ENCODE measurements at regions not wholly inside any gene's neighbourhood (a gene's known extent, or its start where the extent isn't known, plus 50 kb on each side); places are given as distances from the start of the nearest gene placed in this dataset.

GRCh38 chr10:125299461-125299860 lies 139.1 kb upstream of the CTBP2 start:
- CTCF ChIA-PET = no interaction called here
- TF ChIP-seq CTCF (conservative IDR thresholded peaks at IDR 0.05; ENCODE audit: low read depth) = no peak
- H3K27ac ChIP-seq = no peak overlapping the region
- DNase-seq (ENCODE audit: low spot score) = no peak
- POLR2A ChIA-PET (ENCODE audit: low non-redundant PET) = no interaction called here

- CTCF ChIA-PET = interaction anchor here (0.6 to 0.7 kb wide), 2 partner anchors 248 to 295 kb away, joined by 3 read pairs; no protein-coding TSS in a partner anchor
Measured at GRCh38 chr10:125296598-125296997, 136.2 kb upstream of the CTBP2 start.

GRCh38 chr10:125294109-125294508 lies 133.7 kb upstream of the CTBP2 start:
- DNase-seq (ENCODE audit: low spot score) = no peak
- POLR2A ChIA-PET (ENCODE audit: low non-redundant PET) = no interaction called here
- CTCF ChIA-PET = no interaction called here
- no peak overlapping the region for H3K27ac ChIP-seq
- TF ChIP-seq CTCF (conservative IDR thresholded peaks at IDR 0.05; ENCODE audit: low read depth) = no peak

More at GRCh38 chr10:125296598-125296997, 136.2 kb upstream of the CTBP2 start:
- DNase-seq (ENCODE audit: low spot score) = peak; percentile 23
- TF ChIP-seq CTCF (conservative IDR thresholded peaks at IDR 0.05; ENCODE audit: low read depth) = no peak
- H3K27ac ChIP-seq = no peak overlapping the region
- POLR2A ChIA-PET (ENCODE audit: low non-redundant PET) = no interaction called here

GRCh38 chr10:125291836-125292235 lies 131.5 kb upstream of the CTBP2 start:
- no peak for TF ChIP-seq CTCF (conservative IDR thresholded peaks at IDR 0.05; ENCODE audit: low read depth)
- DNase-seq (ENCODE audit: low spot score) = no peak
- no peak overlapping the region for H3K27ac ChIP-seq
- ChIA-PET POLR2A (ENCODE audit: low non-redundant PET) (no interaction called here), CTCF (no interaction called here)

GRCh38 chr10:125289461-125289860 lies 129.1 kb upstream of the CTBP2 start:
- POLR2A ChIA-PET (ENCODE audit: low non-redundant PET) = no interaction called here
- CTCF ChIA-PET = no interaction called here
- TF ChIP-seq CTCF (conservative IDR thresholded peaks at IDR 0.05; ENCODE audit: low read depth) = no peak

GRCh38 chr10:125284875-125285597 lies 124.7 kb upstream of the CTBP2 start:
- H3K27ac ChIP-seq = no peak overlapping the region
- ChIA-PET CTCF (no interaction called here), POLR2A (ENCODE audit: low non-redundant PET) (no interaction called here)

More at GRCh38 chr10:125289461-125289860, 129.1 kb upstream of the CTBP2 start:
- DNase-seq (ENCODE audit: low spot score) = no peak
- no peak overlapping the region for H3K27ac ChIP-seq

More at GRCh38 chr10:125284875-125285597, 124.7 kb upstream of the CTBP2 start:
- no peak for TF ChIP-seq CTCF (conservative IDR thresholded peaks at IDR 0.05; ENCODE audit: low read depth)
- peak; percentile 46 for DNase-seq (ENCODE audit: low spot score)

Data from RWPE1 (cell line).